HG03558 (cell line): ENCODE measurements at regions not wholly inside any gene's neighbourhood (a gene's known extent, or its start where the extent isn't known, plus 50 kb on each side); places are given as distances from the start of the nearest gene placed in this dataset.
"Not testable (repeated sequence)": the region's sequence is repeated elsewhere in the genome, so short reads cannot be mapped to it uniquely, and the experiment has no call there.

Source experiments
- ATAC-seq: cut with Tn5 transposase; IDR thresholded peaks from one replicate; pipeline ENCODE4 v1.9.1; 2021; ENCODE audit warnings: moderate number of reproducible peaks; ENCODE audit not compliant: unreplicated experiment; ENCODE audit errors: extremely low read depth

DNA sequence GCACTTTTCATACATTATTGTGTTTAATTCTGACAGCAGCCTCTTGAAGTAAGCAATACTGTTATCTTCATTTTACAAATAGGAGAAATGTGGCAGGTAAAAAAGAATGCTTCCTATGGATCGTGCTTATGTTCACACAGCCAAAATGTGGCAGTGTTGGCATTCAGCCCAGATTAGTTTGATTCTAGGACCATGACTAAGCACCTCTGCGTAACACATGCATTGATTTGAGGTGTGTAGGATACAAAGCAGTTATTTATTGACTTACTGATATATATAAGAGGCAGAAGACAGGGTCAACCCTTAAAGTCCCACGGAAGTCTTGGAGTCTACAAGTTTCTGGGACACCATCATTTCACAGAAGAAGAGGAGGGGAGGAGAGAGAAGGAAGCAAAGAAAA is 1144.4 kb upstream of the GOT2 start:
- no peak for ATAC-seq

DNA sequence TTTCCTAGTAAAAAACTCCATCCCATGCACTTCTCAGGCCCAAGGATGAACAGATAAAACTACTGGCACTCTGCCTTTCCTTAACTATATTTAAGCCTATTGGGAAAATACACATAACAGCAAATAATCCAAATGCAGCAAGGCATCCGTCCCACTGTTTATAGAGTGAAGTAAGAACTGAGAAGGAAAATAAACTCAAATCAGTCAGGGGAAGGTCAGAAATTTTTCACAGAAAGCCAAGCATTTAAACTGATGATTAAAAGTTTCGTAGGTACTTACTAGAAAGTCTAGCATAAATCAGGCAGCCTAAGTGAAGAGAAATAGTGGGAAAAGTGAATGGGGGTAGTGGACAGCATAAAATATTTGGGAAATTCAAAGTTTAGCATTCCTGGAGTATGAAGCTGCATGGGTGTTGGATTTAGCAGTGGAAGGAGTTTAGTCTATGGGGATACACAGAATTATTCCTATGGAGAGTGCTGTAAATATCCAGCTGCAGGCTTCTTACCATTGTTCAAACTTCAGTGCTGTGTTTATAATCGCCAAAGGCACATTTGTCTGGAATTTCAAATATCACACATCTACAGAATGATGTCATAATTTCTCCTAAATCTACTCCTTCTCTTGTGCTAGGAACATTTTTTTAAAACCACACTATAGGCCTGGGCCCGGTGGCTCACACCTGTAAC is 1131.0 kb upstream of the GOT2 start:
- ATAC-seq = no peak

DNA sequence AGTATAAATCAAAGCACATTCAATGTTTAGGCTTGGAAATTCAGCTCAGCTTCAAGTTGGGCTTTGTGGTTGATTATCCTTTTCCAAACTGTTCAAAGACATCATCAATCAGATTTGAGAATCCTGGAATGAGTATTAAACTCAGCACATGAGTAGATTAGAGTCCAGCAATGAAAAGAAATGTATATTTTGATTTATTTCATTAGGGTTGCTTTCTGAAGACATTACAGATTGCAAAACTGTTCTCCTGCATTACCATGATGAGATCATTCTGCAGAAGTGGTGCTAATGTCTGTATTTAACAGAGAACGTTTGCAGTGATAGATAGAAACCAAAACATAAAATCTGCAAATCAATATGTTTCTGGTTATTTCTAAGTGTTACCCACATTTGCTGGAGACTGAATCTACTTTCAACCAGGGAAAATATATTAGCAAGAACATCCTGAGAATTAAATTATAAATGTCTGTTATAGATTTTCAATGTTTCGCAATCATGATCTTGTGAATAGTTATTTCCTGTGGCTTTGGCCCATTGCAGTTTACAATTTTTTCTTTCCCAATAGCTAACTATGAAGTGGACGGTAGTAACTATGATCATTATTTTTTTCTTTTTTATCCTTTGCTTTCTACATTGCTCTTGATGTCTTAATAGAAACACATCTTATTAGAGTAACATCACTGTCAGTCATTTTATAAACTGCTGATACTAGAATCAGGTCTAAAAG is 1125.7 kb upstream of the GOT2 start:
- ATAC-seq = no peak

DNA sequence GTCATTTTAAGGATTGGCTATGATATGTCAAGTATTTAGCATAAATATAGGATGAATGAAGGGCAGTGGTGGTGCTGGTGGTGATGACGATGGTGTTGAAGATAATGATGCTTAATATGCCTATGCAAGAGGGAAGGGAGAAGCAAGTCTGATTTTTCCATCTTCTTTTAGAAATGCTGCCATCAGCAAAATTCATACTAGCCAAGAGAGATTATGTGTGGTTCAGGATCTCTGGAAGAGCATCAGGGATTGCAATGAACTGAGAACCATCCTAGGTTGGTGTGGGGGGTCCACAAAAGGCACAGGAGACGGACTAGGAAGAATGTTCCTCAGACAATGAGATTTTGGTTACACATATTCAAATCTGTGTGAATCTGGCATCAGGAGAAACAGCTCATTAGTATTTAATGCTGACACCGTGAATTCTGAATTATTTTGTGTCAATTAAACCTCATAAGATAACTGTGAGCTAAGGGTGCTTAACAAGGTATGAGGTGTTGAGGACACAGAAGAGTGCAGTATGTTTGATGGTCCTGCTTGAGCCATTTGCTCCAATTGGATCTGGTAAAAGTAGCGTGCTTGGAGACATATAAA is 1120.8 kb upstream of the GOT2 start:
- no peak for ATAC-seq

DNA sequence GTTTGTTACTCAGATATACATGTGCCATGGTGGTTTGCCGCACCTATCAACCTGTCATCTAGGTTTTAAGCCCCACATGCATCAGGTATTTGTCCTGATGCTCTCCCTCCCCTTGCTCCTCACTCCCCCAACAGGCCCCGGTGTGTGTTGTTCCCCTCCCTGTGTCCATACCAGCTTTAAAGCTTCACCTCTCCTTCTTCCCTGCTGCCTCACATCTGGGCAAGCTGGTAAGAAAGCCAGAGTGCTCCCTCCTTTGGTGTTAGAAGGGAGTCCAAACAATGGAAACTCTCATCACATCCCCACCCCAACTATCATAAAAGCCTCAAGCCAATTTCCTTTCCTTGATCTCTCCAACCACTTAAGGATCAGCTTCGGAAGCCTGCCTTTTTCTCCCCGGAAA is 1115.6 kb upstream of the GOT2 start:
- ATAC-seq = no peak

DNA sequence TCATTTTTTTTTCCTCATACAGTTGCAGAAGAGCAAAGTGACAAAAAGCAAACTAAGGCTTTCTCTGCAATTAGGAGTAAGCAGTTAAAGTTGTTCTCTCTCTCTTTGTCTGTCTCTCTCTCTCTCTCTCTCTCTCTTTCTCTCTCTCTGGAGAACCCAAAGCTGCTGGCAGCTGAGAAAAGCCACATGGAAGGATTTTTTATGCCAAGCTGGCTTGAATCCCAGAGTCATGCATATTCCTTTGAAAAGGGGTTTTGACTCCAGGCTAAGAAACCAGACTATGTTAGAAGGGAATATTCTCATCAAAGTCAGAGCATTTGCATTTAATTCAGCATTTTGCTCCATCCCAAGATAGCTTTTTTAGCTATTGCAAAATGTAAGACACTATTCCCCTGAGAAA is 1114.2 kb upstream of the GOT2 start:
- ATAC-seq = no peak

DNA sequence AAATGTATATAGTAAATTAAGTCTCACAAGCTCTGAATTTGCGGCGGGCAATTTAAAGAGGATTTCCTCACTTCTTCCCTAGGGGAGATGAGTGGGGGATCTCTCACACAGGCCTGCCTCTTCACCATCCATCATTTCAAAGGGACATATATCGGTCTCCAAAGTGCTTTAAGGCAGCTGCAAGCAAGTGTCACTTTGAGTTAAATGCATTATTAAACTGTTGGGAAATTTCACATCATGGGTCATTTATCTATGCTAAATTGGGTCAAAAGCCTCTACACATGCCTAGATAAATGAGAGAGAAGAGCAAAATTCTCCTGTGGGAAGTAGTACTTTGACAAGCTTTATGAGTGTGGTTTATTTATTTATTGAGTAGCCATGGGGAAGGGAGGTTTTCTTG is 1106.1 kb upstream of the GOT2 start:
- no peak for ATAC-seq

DNA sequence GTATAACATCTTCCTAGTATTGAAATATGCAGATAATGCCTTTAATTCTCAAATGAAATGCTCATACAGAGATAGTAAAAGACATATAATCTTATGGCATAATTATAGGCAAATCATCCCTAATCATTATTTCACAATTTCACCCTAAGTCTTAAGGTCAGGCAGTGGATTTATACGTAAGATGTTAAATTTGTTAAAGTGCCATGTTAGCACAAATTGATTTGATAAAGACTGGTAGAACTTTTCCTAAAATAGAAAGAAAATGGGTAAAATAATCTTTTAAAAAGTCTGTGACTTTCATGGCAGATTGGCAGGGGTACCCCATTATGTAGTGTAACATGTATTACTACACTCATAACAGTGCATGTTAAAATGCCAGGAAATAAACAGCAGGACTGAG is 1092.7 kb upstream of the GOT2 start:
- ATAC-seq = no peak

DNA sequence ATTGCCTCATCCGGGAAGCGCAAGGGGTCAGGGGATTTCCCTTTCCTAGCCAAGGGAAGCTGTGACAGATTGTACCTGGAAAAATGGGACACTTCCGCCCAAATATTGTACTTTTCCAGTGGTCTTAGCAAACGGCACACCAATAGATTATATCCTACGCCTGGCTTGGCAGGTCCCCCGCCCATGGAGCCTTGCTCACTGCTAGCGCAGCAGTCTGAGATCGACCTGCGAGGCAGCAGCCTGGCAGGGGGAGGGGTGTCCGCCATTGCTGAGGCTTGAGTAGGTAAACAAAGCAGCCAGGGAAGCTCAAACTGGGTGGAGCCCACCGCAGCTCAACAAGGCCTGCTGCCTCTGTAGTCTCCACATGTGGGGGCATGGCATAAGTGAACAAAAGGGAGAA is 1075.4 kb upstream of the GOT2 start:
- ATAC-seq = not testable (repeated sequence)

DNA sequence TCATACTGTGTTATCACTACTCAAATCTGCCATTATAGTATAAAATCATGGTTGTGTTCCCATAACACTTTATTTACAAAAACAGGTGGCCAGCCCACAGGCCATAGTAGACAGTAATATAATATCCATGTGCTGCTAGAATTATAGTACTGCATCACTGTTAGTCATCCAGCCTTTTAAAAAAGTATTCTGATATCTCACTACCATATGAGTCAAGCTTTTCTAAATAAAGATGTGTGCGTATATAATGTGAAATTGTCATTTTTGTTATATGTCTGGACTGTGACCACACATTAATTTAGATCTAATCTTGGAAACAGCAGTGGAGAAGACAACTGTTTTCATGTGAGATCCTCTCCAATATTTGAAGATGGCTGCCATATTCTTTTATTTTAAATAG is 1049.1 kb upstream of the GOT2 start:
- ATAC-seq = no peak

DNA sequence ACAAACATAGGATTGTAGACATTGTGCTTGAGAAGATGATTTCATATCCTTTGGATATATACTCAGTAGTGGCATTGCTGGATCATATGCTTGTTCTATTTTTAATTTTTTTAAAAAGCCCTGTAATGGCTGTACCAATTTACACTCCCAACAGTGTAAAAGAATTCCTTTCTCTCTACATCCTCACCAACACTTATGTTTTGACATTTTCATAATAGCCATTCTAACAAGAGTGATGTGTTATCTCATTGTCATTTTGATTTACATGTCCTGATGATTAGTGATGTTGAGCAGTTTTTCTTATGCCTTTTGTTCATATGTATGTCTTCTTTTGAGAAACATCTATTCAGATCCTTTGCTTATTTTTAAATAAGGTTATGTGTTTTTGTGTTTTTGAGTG is 1039.2 kb upstream of the GOT2 start:
- no peak for ATAC-seq

DNA sequence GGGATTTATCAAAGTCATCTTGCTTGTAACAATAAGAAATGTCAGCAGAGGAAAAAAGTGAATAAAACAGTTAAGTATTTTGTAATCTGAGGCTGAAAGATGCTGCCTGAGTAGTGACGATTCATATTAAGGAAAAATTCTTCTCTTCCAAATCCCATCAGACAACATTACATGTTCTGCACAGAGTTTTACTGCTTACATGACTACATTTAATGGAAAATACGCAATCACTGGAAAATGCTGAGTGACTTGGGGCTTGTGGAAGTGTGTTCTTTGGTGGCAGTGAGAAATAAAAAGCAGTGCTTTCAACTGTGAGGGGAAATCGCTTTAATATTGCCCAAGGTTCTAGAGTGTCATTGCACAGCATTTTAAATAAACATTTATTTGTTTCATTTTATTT is 1025.2 kb upstream of the GOT2 start:
- ATAC-seq = no peak

DNA sequence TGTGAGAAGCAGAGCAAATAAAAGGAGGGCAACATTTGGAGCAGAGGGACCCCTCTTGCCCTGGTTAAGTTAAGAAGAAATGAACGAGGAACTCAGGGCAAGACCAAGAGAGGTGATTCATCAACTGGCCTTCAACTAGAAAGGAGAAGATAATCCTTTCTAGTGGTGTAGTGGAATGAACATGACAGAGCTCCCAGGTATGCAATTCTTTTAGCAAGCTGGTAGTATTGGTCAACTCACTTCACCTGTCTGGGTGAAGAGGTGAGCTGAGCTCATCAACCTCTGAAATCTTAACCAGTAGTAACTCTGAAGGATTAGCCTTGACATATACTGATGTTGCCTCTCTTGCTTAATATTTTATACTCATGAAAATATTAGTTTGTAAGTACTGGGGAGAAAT is 1024.7 kb upstream of the GOT2 start:
- ATAC-seq = no peak

DNA sequence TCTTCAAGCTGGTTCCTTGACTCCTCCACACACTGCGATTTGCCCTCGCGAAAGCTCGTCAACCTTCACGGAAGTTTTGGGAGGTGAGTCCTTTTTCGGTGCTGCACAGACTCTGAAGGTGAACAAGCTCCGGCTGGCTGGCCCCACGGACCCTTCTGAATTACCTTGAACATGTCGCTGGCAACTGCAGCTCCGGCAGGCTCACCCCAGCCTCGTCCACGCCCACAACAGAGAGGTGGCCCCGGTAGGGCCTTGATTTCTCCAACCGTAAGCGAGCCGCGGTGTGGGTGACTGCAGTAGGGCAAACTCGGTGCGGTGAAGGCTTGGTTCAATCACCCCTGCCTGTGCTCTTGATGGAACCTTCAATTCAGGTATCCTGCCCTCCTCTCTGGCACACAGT is 1020.7 kb upstream of the GOT2 start:
- ATAC-seq = no peak

DNA sequence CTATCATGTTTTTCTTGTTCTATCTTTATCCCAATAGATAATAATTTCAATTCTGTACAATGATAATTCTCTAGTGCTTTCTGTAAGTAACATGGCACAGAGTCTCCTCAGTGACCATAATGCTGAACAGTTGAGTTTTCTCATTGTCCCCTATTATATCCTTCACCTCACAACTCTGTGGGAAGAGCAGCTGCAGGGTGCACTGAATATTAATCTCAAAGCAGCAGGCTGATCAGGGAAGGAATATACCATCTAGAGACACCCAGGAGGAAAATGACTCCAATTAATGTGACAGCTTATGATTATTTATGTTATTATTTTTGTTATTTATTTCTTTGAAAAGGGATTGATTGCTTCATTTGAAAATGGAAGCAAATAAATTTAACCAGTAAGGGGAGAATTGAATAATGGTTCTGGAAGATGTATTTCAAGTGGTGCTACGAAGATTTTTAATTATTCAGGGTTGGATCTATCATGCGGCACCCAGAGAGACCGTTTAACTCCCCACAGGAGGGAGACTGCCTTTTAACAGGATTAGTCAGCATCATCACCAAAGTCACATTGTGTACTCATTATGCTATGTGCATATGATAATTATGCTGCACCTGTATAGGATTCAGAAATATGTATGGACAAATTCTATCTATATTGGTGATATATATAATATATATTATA is 1015.7 kb upstream of the GOT2 start:
- ATAC-seq = no peak

DNA sequence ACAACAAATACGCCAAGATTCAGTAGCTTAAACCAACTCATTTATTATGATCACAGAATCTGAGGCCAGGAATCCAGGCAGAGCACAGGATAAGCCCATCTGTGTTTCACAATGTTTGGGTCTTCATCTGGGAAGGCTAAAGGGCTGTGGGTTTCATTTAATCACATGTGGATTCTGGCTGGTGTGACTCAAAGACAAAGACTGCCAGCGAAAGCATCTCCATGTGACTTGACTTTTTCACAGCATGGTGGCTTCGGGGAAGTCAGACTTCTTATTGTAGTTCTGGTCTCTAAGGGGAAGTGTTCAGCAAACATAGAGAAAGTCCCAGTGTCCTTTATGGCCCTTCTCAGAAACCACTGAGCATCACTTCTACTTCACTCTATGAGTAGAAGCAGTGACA is 1014.4 kb upstream of the GOT2 start:
- no peak for ATAC-seq

DNA sequence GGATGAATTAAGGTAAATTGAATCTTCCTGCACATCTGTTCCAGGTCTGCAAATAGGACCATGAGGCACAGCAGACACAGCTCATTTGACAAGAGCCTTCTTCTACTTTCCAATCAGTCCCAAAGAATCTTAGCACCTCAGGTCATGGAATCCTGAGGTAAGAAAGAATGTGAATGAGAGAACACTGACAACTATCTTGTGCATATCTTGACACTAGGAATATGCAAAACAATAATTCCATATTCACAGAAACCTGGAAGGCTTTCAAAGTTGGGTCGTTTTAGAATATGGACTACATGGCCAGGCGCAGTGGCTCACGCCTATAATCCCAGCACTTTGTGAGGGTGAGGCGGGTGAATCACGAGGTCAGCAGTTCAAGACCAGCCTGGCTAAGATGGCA is 1009.4 kb upstream of the GOT2 start:
- no peak for ATAC-seq

DNA sequence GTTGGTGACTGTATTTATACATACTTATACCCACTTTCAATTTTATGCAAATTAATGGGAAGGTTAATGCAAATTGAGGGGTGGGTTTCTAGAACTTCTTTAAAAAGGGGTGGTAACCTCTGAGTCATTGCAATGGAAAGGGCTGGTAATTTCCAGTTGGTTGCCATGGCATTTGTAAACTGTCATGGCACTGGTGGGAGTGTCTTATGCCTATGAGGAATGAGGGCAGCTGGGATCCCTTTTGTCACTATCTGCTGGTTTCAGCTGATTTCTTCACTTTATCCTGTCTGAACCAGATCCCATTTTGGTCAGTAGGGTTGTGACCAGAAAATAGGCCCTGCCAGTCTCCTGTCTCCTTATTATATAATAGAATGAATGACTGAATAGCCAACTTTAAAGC is 1006.7 kb upstream of the GOT2 start:
- ATAC-seq = no peak

DNA sequence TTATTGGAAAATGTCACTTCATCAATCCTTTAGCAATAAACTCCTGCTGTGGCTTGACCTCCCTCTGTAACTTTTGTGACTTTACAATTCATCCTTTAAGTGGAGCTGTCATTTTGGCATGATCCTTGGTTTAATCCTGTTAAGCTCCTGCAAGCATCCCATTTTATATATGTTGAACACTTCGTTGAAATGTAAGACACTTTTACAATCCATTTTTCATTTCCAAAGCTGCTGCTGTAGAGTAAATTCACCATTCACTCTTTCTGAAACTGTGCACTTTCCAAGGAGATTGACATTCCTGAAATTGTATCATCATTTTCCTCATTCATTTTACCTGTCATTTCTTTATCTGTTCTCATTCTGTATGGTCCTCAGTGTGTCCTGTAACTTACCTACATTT is 1003.2 kb upstream of the GOT2 start:
- no peak for ATAC-seq

DNA sequence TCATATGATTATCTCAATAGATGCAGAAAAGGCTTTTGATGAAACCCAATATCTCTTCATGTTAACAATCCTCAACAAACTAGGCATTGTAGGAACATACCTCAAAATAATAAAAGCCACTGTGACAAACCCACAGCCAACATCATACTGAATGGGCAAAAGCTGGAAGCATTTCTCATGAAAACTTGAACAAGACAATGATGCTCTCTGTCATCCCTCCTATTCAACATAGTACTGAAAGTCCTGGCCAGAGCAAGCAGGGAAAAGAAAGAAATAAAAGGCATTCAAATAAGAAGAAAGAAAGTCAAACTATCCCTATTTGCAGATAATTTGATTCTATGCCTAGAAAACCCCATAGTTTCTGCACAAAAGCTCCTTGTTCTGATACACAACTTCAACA is 999.2 kb upstream of the GOT2 start:
- ATAC-seq = no peak

DNA sequence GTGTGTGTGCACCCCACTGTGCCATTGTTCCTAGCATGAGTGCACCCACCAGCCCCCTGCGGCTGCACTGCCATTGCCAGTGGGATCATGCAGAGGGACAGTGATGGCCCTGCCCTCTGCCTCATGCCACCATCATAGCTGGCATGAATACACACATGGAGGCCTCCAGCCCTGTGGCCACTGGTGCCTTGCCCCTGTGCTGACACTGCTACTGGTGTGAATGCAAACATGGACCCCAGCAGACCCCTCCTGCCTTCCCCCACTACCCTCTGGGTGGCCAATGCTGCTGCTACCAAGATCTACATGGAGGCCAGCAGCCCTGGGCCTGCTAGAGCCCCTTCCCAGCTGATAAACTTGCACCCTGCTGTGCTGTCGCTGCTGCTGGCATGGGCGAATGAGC is 995.5 kb upstream of the GOT2 start:
- no peak for ATAC-seq
